Left renal cortex interstitium (tissue), 4 donors: ENCODE measurements at regions not wholly inside any gene's neighbourhood (a gene's known extent, or its start where the extent isn't known, plus 50 kb on each side); places are given as distances from the start of the nearest gene placed in this dataset.
A peak's percentile ranks its signal among the peaks of the same experiment; 100 is the strongest.

ENCODE experiments used
- DNase-seq, 4 donors: peaks; one replicate each; pipeline ENCODE4 v3.0.0-alpha.2; 2013; ENCODE audit warnings: low read depth in 4 of 4, low spot score in 2 of 4, missing footprints in 1 of 4

- no peak for DNase-seq
Observed at GRCh38 chr9:129280236-129280622, 102.2 kb upstream of the IER5L start.

DNA sequence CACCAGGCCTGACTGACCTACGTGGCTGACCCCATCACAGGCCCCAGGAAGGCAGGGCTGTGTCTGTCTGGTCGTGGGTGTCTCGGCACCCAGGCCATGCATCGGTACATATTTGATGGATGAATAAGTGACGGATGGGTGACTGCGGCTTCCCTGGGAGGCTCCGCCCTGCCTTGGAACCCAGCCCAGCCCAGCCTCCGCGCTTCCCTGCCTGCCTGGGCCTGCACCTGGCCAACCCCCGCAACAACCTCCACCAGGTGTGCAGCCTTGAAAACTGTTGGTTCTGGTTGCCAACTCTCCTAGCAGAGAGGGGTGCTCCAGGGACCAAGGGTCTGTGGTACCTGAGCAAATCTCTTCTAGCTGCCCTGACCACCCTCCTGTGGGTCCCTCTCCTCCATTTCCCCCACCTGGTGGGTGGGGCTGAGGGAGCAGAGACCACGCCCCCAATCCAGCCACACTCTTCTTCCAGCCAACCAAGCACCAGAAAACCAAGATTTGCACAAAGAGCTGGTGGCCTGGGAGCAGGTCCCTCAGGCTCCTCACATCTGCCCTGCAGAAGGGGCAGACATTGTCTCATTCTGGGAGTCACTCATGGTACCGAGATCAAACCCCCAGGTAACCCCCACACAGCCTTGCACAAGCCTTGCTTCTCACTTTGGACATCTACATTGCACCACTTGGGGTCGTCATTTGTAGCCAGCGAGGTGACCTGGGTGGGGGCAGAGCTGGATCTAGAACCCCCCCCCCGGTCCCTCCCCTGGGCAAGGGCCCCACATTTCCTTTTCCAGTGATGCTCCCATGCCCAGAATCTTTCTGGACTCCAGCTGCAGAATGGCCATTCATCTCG is 100.6 kb upstream of the IER5L start:
- peak in 1 of 4 donors; percentile 49 for DNase-seq

DNA sequence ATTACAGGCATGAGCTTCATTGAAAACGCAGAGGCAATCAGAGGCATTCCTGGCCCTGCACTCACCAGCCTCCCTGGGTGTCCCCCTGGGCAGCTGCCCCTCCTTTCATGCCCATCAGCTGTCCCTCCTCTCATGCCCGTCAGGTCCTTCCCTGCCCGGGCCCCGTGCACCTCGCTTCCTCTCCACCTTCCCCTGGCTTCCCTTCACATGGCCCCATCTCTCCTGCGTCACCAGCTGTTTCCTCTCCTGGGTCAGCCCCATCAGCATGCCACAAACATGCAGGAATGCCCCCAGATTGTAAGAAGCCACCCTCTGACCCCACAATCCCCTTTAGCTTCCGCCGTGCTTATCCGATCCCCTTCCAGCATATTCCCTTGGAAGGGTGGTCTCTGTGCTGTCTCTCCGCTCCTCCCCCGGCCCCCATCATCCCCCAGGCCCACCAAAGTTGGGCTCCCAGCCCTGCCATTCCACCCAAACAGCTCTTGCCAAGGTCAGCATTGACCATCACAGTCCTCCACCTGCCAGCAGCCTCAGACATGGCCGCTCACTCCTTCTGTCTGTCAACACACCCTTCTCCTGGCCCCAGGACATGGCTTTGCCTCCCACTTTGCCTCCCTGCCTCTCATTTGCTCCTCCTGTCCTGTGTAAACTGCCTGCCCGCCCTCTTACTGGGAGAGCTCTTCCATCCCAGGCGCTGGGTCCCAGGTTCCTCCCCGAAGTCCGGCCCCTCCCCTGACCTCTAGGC is 98.6 kb upstream of the IER5L start:
- DNase-seq = no peak

GRCh38 chr9:129275626-129276247 is 97.7 kb upstream of the IER5L start:
- DNase-seq = no peak

- no peak for DNase-seq
Observed at GRCh38 chr9:129273941-129274684, 96.1 kb upstream of the IER5L start.

GRCh38 chr9:129273136-129273895 is 95.3 kb upstream of the IER5L start:
- DNase-seq = no peak

- DNase-seq = no peak
Observed at GRCh38 chr9:129272348-129273025, 94.4 kb upstream of the IER5L start.

DNA sequence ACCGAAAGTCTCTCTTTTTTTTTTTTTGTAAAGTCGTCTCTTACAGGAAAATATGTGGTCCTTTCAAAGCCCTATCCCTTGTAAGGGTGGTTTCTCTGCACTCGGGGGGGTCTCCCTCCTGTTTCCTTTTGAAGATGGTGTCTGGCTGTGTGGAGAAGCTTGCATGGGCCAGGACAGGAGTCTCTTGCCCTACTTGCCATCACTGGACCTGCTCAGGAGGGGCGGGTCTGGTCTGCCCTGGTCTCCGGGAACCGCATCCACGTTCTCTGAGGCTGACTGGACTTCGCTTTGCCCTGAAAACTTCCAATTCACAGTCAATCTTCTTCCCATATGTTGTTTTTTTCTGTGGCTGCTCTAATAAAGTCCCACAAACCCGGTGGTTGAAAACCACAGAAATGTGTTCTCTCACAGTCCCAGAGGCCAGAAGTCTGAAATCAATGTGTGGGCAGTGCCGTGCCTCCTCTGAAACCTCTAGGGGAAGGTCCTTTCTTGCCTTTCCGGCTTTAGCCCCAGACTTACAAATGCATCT is 92.9 kb upstream of the IER5L start:
- DNase-seq = no peak

DNA sequence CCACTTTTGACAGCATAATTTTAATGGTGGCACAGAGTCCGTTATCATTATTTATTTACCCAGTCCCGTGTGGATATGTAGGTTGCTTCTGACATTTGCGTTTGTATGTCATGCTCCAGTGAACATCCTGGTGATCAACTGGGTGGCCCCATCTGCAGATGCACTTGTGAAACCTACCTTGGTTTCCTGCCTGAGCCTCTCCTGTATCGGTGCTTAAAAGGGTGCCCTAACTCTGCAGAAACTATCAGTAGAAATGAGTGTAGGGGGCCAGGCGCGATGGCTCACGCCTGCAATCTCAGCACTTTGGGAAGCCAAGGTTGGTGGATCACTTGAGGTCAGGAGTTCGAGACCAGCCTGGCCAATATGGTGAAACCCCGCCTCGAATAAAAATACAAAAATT is 92.1 kb upstream of the IER5L start:
- DNase-seq = no peak

DNA sequence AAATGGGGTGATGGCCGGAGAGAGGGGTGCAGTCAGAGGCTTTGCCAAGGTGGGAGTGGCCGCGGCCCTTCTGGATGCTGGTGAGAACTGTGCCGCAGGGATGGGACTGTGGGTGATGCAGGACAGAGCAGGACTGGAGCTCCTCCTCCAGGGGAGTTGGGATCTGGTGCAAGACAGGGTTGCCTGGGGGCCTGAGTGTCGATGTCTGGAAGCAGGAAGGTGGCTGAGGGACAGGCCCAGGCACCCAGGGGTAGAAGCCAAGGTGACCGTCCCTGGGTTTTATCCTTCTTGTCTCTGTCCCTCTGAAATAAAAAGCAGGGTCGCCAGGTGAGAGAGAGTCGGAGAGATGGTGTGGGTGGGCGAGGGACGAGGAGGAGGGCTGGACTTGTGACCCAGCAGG is 89.1 kb upstream of the IER5L start:
- DNase-seq = no peak

DNA sequence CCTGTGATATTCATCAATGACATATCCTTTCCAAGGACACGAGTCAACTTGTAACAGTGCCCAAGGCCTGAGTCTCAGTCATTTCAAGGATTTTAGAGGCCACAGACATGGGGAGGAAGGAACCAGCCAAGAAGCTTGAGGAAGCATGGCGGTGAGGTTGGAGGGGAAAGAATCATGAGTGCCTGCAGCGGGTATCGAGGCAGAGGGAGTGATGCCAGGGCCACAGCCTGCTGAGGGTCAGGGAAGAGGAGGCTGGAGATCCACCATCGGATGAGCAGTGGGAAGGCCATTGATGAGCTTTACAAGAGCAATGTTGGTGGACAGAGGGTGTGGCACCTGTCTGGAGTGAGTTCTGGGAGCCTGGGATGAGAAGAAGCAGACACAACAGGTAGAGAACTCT is 88.5 kb upstream of the IER5L start:
- no peak for DNase-seq

DNA sequence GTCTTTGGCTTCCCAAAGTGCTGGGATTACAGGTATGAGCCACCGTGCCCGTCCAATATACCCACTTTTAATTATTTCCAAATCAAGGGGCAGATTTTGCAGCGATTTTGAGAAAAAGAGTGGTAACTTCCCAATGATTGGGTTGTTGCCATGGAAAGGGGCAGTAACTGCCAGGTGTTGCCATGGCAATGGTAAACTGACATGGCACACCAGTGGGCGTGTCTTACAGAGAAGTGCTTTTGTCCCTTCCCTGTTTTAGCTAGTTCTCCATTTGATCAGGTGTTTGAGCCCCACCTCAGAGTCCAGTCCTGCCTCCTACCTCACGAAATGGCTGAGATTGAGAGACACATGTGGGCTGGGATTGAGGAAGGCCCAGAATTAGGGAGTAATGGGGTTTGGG is 86.3 kb upstream of the IER5L start:
- no peak for DNase-seq

DNA sequence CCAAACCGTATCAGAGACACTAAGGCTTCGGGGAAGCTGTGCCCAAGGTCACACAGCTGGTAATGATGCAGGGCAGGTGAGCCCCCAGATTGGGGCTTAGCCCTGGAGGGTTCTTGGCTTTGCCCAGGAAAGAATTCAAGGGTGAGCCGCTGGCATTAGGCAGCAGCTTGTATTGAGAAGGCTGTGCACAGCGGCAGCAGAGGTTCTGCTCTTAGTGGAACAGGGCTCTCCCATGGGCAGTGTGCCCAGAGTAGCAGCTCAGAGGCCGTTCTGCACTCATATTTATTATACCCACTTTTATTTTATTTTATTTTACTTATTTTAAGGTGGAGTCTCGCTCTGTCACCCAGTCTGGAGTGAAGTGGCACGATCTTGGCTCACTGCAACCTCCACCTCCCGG is 85.8 kb upstream of the IER5L start:
- DNase-seq = no peak

DNA sequence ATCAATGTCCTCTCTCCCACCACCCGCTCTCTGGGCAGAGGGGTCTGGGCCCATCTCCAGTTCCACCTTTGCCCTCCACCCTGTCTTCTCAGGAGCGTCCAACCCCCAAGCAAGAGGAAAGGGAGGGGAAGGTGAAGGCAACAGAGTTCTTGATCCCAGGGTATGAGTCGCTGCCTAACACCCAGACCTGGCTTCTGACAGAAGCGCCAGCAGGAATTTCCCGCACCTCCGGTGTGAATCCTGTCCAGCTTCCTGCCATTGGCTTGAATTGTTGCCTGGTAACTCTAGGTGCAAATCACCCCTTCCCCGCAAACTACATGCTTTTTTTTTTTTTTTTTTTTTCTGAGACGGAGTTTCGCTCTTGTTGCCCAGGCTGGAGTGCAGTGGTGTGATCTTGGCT is 84.2 kb upstream of the IER5L start:
- no peak for DNase-seq

- no peak for DNase-seq
Observed at GRCh38 chr9:129259375-129259774, 81.3 kb upstream of the IER5L start.

DNA sequence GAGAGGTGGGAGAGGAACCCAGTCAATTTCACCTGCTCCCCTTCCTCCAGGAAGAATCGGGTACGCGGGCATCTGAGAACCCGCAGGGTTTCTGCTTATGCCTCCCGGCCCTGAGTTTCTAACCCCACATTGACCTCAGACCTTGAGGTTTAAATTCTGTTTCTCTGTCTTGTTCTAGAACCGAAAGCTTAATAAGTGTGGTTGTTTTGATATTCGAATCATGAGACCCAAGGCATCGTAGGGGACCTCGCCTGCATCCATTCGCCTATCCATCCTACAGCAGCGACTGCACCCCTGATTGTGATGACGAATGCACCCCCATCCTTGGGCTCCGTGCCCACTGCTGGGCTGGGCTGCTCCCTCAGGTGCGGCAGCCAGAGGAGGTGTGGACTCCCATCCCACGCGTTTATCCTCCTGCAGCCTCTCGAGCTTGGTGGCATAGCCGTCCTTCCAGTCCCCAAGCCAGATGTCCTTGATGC is 80.8 kb upstream of the IER5L start:
- DNase-seq = no peak

GRCh38 chr9:129258124-129258822 is 80.2 kb upstream of the IER5L start:
- peak in 3 of 4 donors; percentile 77 to 80 (median 77) for DNase-seq

DNA sequence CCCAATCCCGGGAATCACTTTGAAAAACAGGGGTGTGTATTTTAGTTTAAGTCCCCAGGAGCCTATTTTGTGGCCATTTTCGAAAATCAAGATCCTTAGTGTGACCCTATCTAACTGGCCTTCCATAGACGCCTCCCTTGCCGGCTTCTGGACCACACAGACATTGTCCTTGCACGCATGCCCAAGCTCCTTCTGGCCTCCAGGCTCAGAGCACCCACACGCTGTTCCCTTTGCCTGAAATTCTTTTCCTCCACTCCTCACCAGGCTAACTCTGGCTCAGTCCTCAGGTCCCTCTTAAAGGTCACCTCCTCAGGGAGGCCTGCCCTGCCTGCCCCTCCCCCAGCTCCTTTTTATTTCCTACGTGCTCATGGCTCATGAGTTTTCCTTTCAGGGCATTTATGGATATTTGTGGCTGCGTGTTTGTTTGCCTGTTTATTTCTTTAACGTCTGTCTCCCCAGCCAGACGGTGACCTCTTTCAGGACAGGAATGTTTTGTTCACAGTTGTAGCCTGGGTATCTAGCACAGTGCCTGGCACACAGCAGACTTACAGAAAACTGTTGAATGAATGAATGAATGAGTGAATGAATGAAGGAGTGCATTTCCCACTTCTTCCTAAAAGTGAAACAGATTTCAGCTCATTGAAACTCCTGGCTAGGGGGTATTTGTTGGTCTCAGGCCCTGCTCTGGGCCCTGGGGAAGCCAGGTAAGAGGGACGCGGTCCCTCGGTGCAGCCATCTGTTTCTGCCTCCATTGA is 79.1 kb upstream of the IER5L start:
- no peak for DNase-seq
